T1000 (cell line): ENCODE measurements at regions not wholly inside any gene's neighbourhood (a gene's known extent, or its start where the extent isn't known, plus 50 kb on each side); places are given as distances from the start of the nearest gene placed in this dataset.
A peak's percentile ranks its signal among the peaks of the same experiment; 100 is the strongest.

ENCODE experiments used
- DNase-seq: peaks from one replicate; lab custom pipeline; 2025; ENCODE audit warnings: mixed read lengths; lab: John Stamatoyannopoulos, UW

- no peak for DNase-seq
Measured at GRCh38 chr3:187975561-187976364, 178.2 kb upstream of the LPP start.

GRCh38 chr3:187976365-187976900, 177.5 kb upstream of the LPP start:
- no peak for DNase-seq

GRCh38 chr3:187977659-187978058, 176.3 kb upstream of the LPP start:
- DNase-seq = no peak

GRCh38 chr3:187978433-187979011, 175.4 kb upstream of the LPP start:
- DNase-seq = no peak

GRCh38 chr3:187979564-187979963, 174.4 kb upstream of the LPP start:
- no peak for DNase-seq

- no peak for DNase-seq
Measured at GRCh38 chr3:187980861-187981260, 173.1 kb upstream of the LPP start.

- DNase-seq = no peak
Measured at GRCh38 chr3:187982142-187982541, 171.8 kb upstream of the LPP start.

- no peak for DNase-seq
Measured at GRCh38 chr3:187983484-187984124, 170.4 kb upstream of the LPP start.

GRCh38 chr3:187985647-187986046, 168.3 kb upstream of the LPP start:
- no peak for DNase-seq

- DNase-seq = peak; percentile 57
Measured at GRCh38 chr3:187986514-187986934, 167.4 kb upstream of the LPP start.

GRCh38 chr3:187987187-187987586, 166.8 kb upstream of the LPP start:
- no peak for DNase-seq

GRCh38 chr3:187987924-187988323, 166.0 kb upstream of the LPP start:
- DNase-seq = no peak

- no peak for DNase-seq
Measured at GRCh38 chr3:187989575-187990153, 164.3 kb upstream of the LPP start.

GRCh38 chr3:187992609-187993008, 161.3 kb upstream of the LPP start:
- DNase-seq = no peak

GRCh38 chr3:187994221-187995042, 159.5 kb upstream of the LPP start:
- DNase-seq = no peak

- DNase-seq = no peak
Measured at GRCh38 chr3:187995043-187995400, 158.9 kb upstream of the LPP start.

GRCh38 chr3:187995667-187996066, 158.3 kb upstream of the LPP start:
- DNase-seq = no peak

GRCh38 chr3:187996609-187997008, 157.3 kb upstream of the LPP start:
- DNase-seq = no peak

- no peak for DNase-seq
Measured at GRCh38 chr3:187997490-187997889, 156.5 kb upstream of the LPP start.

- no peak for DNase-seq
Measured at GRCh38 chr3:187997946-187998561, 155.9 kb upstream of the LPP start.

GRCh38 chr3:187998611-187999010, 155.3 kb upstream of the LPP start:
- no peak for DNase-seq
